ENCODE measurements at regions not wholly inside any gene's neighbourhood (a gene's known extent, or its start where the extent isn't known, plus 50 kb on each side); places are given as distances from the start of the nearest gene placed in this dataset.

DNA sequence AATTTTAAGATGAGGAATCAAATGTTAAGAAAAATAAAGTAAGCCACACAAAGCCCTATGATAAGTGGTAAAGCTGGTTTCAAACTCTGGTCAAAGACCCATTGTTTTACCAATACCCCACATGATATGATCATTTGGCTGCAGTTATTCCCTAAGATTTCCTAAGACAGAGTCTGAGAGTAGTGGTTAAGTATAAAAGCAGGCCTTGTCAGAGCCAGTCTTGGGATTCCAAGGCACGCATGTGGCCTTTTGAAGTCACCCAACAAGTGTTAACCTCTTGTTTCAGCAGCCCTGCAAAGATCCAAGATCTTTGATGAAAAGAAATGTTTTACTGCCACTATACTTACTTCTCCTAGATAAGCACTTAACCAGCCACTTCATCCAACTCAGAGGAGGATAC, 159.2 kb downstream of the SIPA1L2 start:
- 7% methylated on average over 1 of the region's 1 CpG for WGBS (ENCODE audit: insufficient coverage, low coverage, missing lambda C conversion rate)

DNA sequence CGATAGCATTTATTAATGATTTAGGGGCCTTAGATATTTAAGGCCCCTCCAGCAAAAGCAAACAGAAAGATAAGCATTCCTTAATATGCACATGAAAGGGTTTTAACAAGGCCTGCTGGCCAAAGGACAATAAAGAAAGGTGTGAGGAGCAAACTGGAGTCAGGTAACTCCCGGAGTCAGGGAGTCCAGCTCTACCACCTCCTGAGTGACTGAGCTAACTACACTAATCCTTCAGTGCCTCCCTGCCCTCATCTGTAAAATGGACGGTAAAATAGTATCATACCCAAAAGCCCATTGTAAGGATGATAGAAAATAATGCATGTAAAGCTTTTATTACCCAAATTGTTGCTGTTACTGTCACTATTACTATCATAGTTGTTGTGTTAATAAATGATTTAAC, 161.7 kb downstream of the SIPA1L2 start:
- FAIRE-seq = no peak
- Histone ChIP-seq H3K79me2 (ENCODE audit: control insufficient read depth, insufficient read depth, low read length) (no peaks in the 10 kb centered on the region), H3K9ac (ENCODE audit: insufficient read depth in 1 of 2, low read depth in 2 of 2, low read length in 2 of 2) (no peak overlapping the region), H3K4me2 (ENCODE audit: insufficient read depth, low read length) (no peak overlapping the region), H2AFZ (ENCODE audit: low read depth, low read length) (no peak overlapping the region), H3K27me3 (ENCODE audit: control insufficient read depth in 2 of 2, insufficient read depth in 2 of 2, low read length in 2 of 2) (no peaks in the 10 kb centered on the region), H3K4me1 (replicated peaks in 1 of 2; ENCODE audit: control insufficient read depth in 2 of 2, insufficient read depth in 2 of 2, low read length in 2 of 2) (no peaks in the 10 kb centered on the region), H3K36me3 (ENCODE audit: control insufficient read depth, insufficient read depth, low read length) (no peaks in the 10 kb centered on the region), H3K9me1 (ENCODE audit: control insufficient read depth, insufficient read depth, low read length) (no peaks in the 10 kb centered on the region), H4K20me1 (replicated peaks; ENCODE audit: control insufficient read depth, insufficient read depth, low read length) (no peaks in the 10 kb centered on the region), H3K27ac (ENCODE audit: extremely low read depth, low read depth, low read length) (no peak overlapping the region), H3K4me3 (no peak overlapping the region), H3K9me3 (replicated peaks; ENCODE audit: control insufficient read depth, insufficient read depth, low read depth, low read length) (no peaks in the 10 kb centered on the region)
- no peak for ATAC-seq
- ChIA-PET CTCF (ENCODE audit: low intra/inter-chr PET ratio) (no interaction called here), POLR2A (interaction anchor here (0.9 to 1.8 kb wide), 3 partner anchors 11 to 39 kb away, joined by 3 to 4 read pairs (median 3); no protein-coding TSS in a partner anchor)
- in situ Hi-C loops (cut with MboI) (no loop called here), intact Hi-C loops (cut with micrococcal nuclease) (no loop called here)
- no TSS peak for BruUV-seq (replicated peaks)
- DNase-seq (ENCODE audit: extremely low read depth in 1 of 4, low spot score in 3 of 4) = no peak
- WGBS (ENCODE audit: insufficient coverage, low coverage, missing lambda C conversion rate) = 2% methylated on average over 3 of the region's 3 CpGs
- TF ChIP-seq ZNF77 (CRISPR knock-in tag; IDR thresholded peaks at IDR 0.05) (no peak), PHB2 (IDR thresholded peaks at IDR 0.05; ENCODE audit: low read depth) (no peak), MCM5 (IDR thresholded peaks at IDR 0.05; ENCODE audit: low read depth) (no peak), SRSF7 (optimal IDR thresholded peaks at IDR 0.05; ENCODE audit: low read depth, low read length) (no peak), STAT5A (IDR thresholded peaks at IDR 0.05; ENCODE audit: borderline replicate concordance, low read length) (no peak), SMAD3 (CRISPR knock-in tag; conservative IDR thresholded peaks at IDR 0.05) (no peak), NEUROD1 (IDR thresholded peaks at IDR 0.05; ENCODE audit: borderline replicate concordance, low read depth, low read length, partially characterized antibody) (no peak), HEY1 (CRISPR knock-in tag; IDR thresholded peaks at IDR 0.05; ENCODE audit: borderline replicate concordance) (no peak)
- TF ChIP-seq, protein P1, sequence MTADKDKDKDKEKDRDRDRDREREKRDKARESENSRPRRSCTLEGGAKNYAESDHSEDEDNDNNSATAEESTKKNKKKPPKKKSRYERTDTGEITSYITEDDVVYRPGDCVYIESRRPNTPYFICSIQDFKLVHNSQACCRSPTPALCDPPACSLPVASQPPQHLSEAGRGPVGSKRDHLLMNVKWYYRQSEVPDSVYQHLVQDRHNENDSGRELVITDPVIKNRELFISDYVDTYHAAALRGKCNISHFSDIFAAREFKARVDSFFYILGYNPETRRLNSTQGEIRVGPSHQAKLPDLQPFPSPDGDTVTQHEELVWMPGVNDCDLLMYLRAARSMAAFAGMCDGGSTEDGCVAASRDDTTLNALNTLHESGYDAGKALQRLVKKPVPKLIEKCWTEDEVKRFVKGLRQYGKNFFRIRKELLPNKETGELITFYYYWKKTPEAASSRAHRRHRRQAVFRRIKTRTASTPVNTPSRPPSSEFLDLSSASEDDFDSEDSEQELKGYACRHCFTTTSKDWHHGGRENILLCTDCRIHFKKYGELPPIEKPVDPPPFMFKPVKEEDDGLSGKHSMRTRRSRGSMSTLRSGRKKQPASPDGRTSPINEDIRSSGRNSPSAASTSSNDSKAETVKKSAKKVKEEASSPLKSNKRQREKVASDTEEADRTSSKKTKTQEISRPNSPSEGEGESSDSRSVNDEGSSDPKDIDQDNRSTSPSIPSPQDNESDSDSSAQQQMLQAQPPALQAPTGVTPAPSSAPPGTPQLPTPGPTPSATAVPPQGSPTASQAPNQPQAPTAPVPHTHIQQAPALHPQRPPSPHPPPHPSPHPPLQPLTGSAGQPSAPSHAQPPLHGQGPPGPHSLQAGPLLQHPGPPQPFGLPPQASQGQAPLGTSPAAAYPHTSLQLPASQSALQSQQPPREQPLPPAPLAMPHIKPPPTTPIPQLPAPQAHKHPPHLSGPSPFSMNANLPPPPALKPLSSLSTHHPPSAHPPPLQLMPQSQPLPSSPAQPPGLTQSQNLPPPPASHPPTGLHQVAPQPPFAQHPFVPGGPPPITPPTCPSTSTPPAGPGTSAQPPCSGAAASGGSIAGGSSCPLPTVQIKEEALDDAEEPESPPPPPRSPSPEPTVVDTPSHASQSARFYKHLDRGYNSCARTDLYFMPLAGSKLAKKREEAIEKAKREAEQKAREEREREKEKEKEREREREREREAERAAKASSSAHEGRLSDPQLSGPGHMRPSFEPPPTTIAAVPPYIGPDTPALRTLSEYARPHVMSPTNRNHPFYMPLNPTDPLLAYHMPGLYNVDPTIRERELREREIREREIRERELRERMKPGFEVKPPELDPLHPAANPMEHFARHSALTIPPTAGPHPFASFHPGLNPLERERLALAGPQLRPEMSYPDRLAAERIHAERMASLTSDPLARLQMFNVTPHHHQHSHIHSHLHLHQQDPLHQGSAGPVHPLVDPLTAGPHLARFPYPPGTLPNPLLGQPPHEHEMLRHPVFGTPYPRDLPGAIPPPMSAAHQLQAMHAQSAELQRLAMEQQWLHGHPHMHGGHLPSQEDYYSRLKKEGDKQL (CRISPR knock-in tag; IDR thresholded peaks at IDR 0.05; ENCODE audit: borderline replicate concordance) = no peak
- TF ChIP-seq, protein P2, sequence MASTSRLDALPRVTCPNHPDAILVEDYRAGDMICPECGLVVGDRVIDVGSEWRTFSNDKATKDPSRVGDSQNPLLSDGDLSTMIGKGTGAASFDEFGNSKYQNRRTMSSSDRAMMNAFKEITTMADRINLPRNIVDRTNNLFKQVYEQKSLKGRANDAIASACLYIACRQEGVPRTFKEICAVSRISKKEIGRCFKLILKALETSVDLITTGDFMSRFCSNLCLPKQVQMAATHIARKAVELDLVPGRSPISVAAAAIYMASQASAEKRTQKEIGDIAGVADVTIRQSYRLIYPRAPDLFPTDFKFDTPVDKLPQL (IDR thresholded peaks at IDR 0.05; ENCODE audit: extremely low read depth, insufficient read length) = no peak

More for the DNA sequence above, 159.2 kb downstream of the SIPA1L2 start:
- DNase-seq (ENCODE audit: extremely low read depth in 1 of 4, low spot score in 3 of 4) = no peak
- in situ Hi-C loops (cut with MboI) = no loop called here
- H2AFZ ChIP-seq (ENCODE audit: low read depth, low read length) = no peak overlapping the region
- FAIRE-seq = no peak
- H3K27ac ChIP-seq (ENCODE audit: extremely low read depth, low read depth, low read length) = no peak overlapping the region
- H3K4me2 ChIP-seq (ENCODE audit: insufficient read depth, low read length) = no peak overlapping the region
- no peaks in the 10 kb centered on the region for H3K27me3 ChIP-seq (ENCODE audit: control insufficient read depth in 2 of 2, insufficient read depth in 2 of 2, low read length in 2 of 2)
- TF ChIP-seq CHD4 (IDR thresholded peaks at IDR 0.05; ENCODE audit: insufficient read depth, insufficient replicate concordance, low read depth, low read length, poor library complexity, severe bottlenecking) = no peak
- TF ChIP-seq ZNF239 (CRISPR knock-in tag; IDR thresholded peaks at IDR 0.05) = peak; percentile 52
- no peak for TF ChIP-seq ESRRA (IDR thresholded peaks at IDR 0.05; ENCODE audit: borderline replicate concordance, low read depth)
- CTCF ChIA-PET (ENCODE audit: low intra/inter-chr PET ratio) = no interaction called here
- H3K9ac ChIP-seq (ENCODE audit: insufficient read depth in 1 of 2, low read depth in 2 of 2, low read length in 2 of 2) = no peak overlapping the region
- H3K4me3 ChIP-seq = no peak overlapping the region
- BruUV-seq (replicated peaks) = no TSS peak
- no peaks in the 10 kb centered on the region for H3K36me3 ChIP-seq (ENCODE audit: control insufficient read depth, insufficient read depth, low read length)
- intact Hi-C loops (cut with micrococcal nuclease) = no loop called here
- no peaks in the 10 kb centered on the region for H3K4me1 ChIP-seq (replicated peaks in 1 of 2; ENCODE audit: control insufficient read depth in 2 of 2, insufficient read depth in 2 of 2, low read length in 2 of 2)
- no peak for ATAC-seq
- POLR2A ChIA-PET = interaction anchor here (0.7 to 0.9 kb wide), 2 partner anchors 52 to 225 kb away, joined by 3 to 4 read pairs; no protein-coding TSS in a partner anchor
- H3K9me3 ChIP-seq (replicated peaks; ENCODE audit: control insufficient read depth, insufficient read depth, low read depth, low read length) = no peaks in the 10 kb centered on the region
- no peaks in the 10 kb centered on the region for H3K79me2 ChIP-seq (ENCODE audit: control insufficient read depth, insufficient read depth, low read length)
- H3K9me1 ChIP-seq (ENCODE audit: control insufficient read depth, insufficient read depth, low read length) = no peaks in the 10 kb centered on the region
- no peaks in the 10 kb centered on the region for H4K20me1 ChIP-seq (replicated peaks; ENCODE audit: control insufficient read depth, insufficient read depth, low read length)

All from K562 (cell line).